H1 (cell line): ENCODE measurements at regions not wholly inside any gene's neighbourhood (a gene's known extent, or its start where the extent isn't known, plus 50 kb on each side); places are given as distances from the start of the nearest gene placed in this dataset.

Experiments used
- CTCF ChIA-PET: fragments of 300-600 bp; sonication (Branson Sonifier 250); formaldehyde crosslinking; loops from one replicate; lab custom pipeline; 2021; ENCODE audit not compliant: partially characterized antibody; lab: Charles Lee
- POLR2A ChIA-PET: fragments of 300-600 bp; sonication (Branson Sonifier 250); formaldehyde crosslinking; loops from one replicate; lab custom pipeline; 2021; ENCODE audit warnings: inconsistent platforms; ENCODE audit not compliant: partially characterized antibody; lab: Charles Lee
- DNase-seq, 2 experiments: peaks; one replicate each; pipeline versions ENCODE4 v3.0.0 to v3.0.0-alpha.2; 2010 to 2022; ENCODE audit warnings: low spot score in 2 of 2, low read depth in 1 of 2, mixed read lengths in 1 of 2
- FAIRE-seq: peaks from 2 replicates; lab custom pipeline; 2011; peaks lifted over from hg19 to GRCh38; lab: Jason Lieb, UNC
- H2AFZ ChIP-seq: 2 replicates; pipeline ENCODE4 v1.8.1; 2012; ENCODE audit warnings: low read length, inconsistent platforms
- H2AK5ac ChIP-seq: 2 replicates; pipeline ENCODE4 v1.6.1; 2013; ENCODE audit warnings: low read depth, low read length
- H2BK120ac ChIP-seq: replicated peaks from 2 replicates; pipeline ENCODE3; 2013; ENCODE audit warnings: low read depth, low read length, inconsistent platforms
- H2BK12ac ChIP-seq: 2 replicates; pipeline ENCODE4 v1.6.1; 2013; ENCODE audit warnings: low read depth, low read length
- H2BK15ac ChIP-seq: 2 replicates; pipeline ENCODE4 v1.6.1; 2013; ENCODE audit warnings: low read length
- H2BK20ac ChIP-seq: 2 replicates; pipeline ENCODE4 v1.6.1; 2013; ENCODE audit warnings: low read length
- H2BK5ac ChIP-seq: 2 replicates; pipeline ENCODE4 v1.6.1; 2013; ENCODE audit warnings: low read depth, low read length
- H3K14ac ChIP-seq: 2 replicates; pipeline ENCODE4 v1.6.1; 2013; ENCODE audit warnings: inconsistent platforms; ENCODE audit not compliant: insufficient read length
- H3K18ac ChIP-seq: 2 replicates; pipeline ENCODE4 v1.6.1; 2013; ENCODE audit warnings: low read length; ENCODE audit errors: extremely low read depth
- H3K23ac ChIP-seq: 2 replicates; pipeline ENCODE4 v1.6.1; 2013; ENCODE audit warnings: inconsistent platforms; ENCODE audit not compliant: insufficient read length
- H3K23me2 ChIP-seq: 2 replicates; pipeline ENCODE4 v1.6.1; 2013; ENCODE audit warnings: low read depth, low read length
- H3K27ac ChIP-seq: 2 replicates; pipeline ENCODE4 v1.6.1; 2011; ENCODE audit warnings: low read depth, low read length, inconsistent platforms
- H3K27me3 ChIP-seq, 4 experiments: replicated peaks in 1 of 4; 1 replicate in 1 of 4; 2 replicates in 3 of 4; pipeline versions ENCODE4 v1.6.1 to v1.8.1; 2011 to 2013; ENCODE audit warnings: low read length in 3 of 4, mild to moderate bottlenecking in 3 of 4, inconsistent platforms in 2 of 4, mixed read lengths in 2 of 4, moderate library complexity in 1 of 4; ENCODE audit not compliant: control insufficient read depth in 3 of 4, insufficient read depth in 3 of 4; ENCODE audit errors: extremely low read depth in 1 of 4
- H3K36me3 ChIP-seq, 4 experiments: 2 replicates each; pipeline versions ENCODE4 v1.6.1 to v1.8.1; 2011 to 2013; ENCODE audit warnings: mild to moderate bottlenecking in 4 of 4, low read length in 3 of 4, moderate library complexity in 2 of 4, control low read depth in 1 of 4, inconsistent platforms in 1 of 4; ENCODE audit not compliant: insufficient read depth in 4 of 4, control insufficient read depth in 2 of 4
- H3K4ac ChIP-seq: replicated peaks from 2 replicates; pipeline ENCODE3; 2013; ENCODE audit warnings: low read length, low read depth, mixed read lengths, inconsistent platforms; ENCODE audit not compliant: insufficient read length
- H3K4me1 ChIP-seq, 4 experiments: replicated peaks in 1 of 4; 1 replicate in 1 of 4; 2 replicates in 3 of 4; pipeline versions ENCODE4 v1.6.1 to v1.8.1; 2011 to 2013; ENCODE audit warnings: low read length in 3 of 4, inconsistent platforms in 2 of 4, mixed read lengths in 1 of 4; ENCODE audit not compliant: insufficient read depth in 4 of 4, control insufficient read depth in 3 of 4
- H3K4me2 ChIP-seq, 2 experiments: 2 replicates each; pipeline versions ENCODE4 v1.6.1 to v1.8.1; 2011 to 2013; ENCODE audit warnings: low read depth in 2 of 2, low read length in 2 of 2, control low read depth in 1 of 2, inconsistent platforms in 1 of 2, mild to moderate bottlenecking in 1 of 2; ENCODE audit not compliant: insufficient read depth in 1 of 2
- H3K4me3 ChIP-seq, 4 experiments: fragments of 200-600, 300-600 bp in 1 of 4; sonication (generic), shearing (Covaris generic), sonication (Bioruptor Twin) in 1 of 4; 2 replicates each; pipeline versions ENCODE4 v1.5.1 to v1.8.1; 2011 to 2016; ENCODE audit warnings: low read length in 4 of 4, low read depth in 3 of 4, control low read depth in 2 of 4, inconsistent platforms in 2 of 4, mild to moderate bottlenecking in 2 of 4, mixed read lengths in 1 of 4, moderate library complexity in 1 of 4; ENCODE audit not compliant: insufficient read depth in 2 of 4; ENCODE audit errors: extremely low read depth in 1 of 4
- H3K56ac ChIP-seq: replicated peaks from 2 replicates; pipeline ENCODE3; 2013; ENCODE audit warnings: low read depth, mild to moderate bottlenecking, mixed read lengths, low read length, inconsistent platforms; ENCODE audit not compliant: insufficient read length
- H3K79me1 ChIP-seq: 2 replicates; pipeline ENCODE4 v1.6.1; 2013; ENCODE audit warnings: low read depth, low read length, control low read depth
- H3K79me2 ChIP-seq, 2 experiments: 2 replicates each; pipeline versions ENCODE4 v1.6.1 to v1.8.1; 2012 to 2013; ENCODE audit warnings: low read length in 2 of 2, mild to moderate bottlenecking in 2 of 2, inconsistent platforms in 1 of 2; ENCODE audit not compliant: insufficient read depth in 2 of 2, control insufficient read depth in 1 of 2
- H3K9ac ChIP-seq, 4 experiments: replicated peaks in 1 of 4; 1 replicate in 1 of 4; 2 replicates in 3 of 4; pipeline versions ENCODE4 v1.6.1 to v1.8.1; 2011 to 2013; ENCODE audit warnings: low read depth in 3 of 4, low read length in 3 of 4, control low read depth in 2 of 4, mild to moderate bottlenecking in 2 of 4, moderate library complexity in 2 of 4, inconsistent platforms in 1 of 4; ENCODE audit errors: extremely low read depth in 1 of 4
- H3K9me3 ChIP-seq, 2 experiments: 2 replicates each; pipeline versions ENCODE4 v1.6.1 to v1.8.1; 2012 to 2013; ENCODE audit warnings: mild to moderate bottlenecking in 2 of 2, moderate library complexity in 2 of 2, control low read depth in 1 of 2, inconsistent platforms in 1 of 2, low read depth in 1 of 2, low read length in 1 of 2, mixed read lengths in 1 of 2; ENCODE audit not compliant: insufficient read depth in 2 of 2
- H4K20me1 ChIP-seq, 2 experiments: replicated peaks in 1 of 2; 2 replicates each; pipeline versions ENCODE3 to v1.8.1; 2011 to 2013; ENCODE audit warnings: inconsistent platforms in 2 of 2, low read length in 2 of 2, mild to moderate bottlenecking in 1 of 2; ENCODE audit not compliant: insufficient read depth in 2 of 2, control insufficient read depth in 1 of 2
- H4K5ac ChIP-seq: 2 replicates; pipeline ENCODE4 v1.6.1; 2013; ENCODE audit warnings: low read length, low read depth, mixed read lengths, inconsistent platforms; ENCODE audit not compliant: insufficient read length
- H4K8ac ChIP-seq: 2 replicates; pipeline ENCODE4 v1.8.0; 2013; ENCODE audit warnings: mild to moderate bottlenecking, moderate library complexity, low read length, inconsistent platforms; ENCODE audit not compliant: insufficient read depth; ENCODE audit errors: extremely low read depth
- H4K91ac ChIP-seq: replicated peaks from 2 replicates; pipeline ENCODE3; 2013; ENCODE audit warnings: low read length, mixed read lengths, inconsistent platforms; ENCODE audit not compliant: insufficient read length
- BACH1 ChIP-seq: IDR thresholded peaks from 2 replicates; pipeline ENCODE4 v1.6.1; 2012; ENCODE audit warnings: low read length, improper control_type of control experiment
- JUN ChIP-seq: IDR thresholded peaks from 2 replicates; pipeline ENCODE4 v1.6.1; 2011; ENCODE audit warnings: low read depth, mild to moderate bottlenecking, improper control_type of control experiment, low read length
- KDM1A ChIP-seq: fragments of 200-600, 300-600 bp; sonication (generic); IDR thresholded peaks from 2 replicates; pipeline ENCODE4 v1.7.1; 2016; ENCODE audit warnings: mild to moderate bottlenecking, low read length, borderline replicate concordance
- KDM4A ChIP-seq: IDR thresholded peaks from one replicate; pipeline ENCODE4 v1.7.1; 2012; ENCODE audit warnings: low read depth, mild to moderate bottlenecking, moderate library complexity, low read length, inconsistent platforms; ENCODE audit not compliant: severe bottlenecking
- MAX ChIP-seq: IDR thresholded peaks from 2 replicates; pipeline ENCODE4 v1.6.1; 2012; ENCODE audit warnings: inconsistent platforms
- NRF1 ChIP-seq: IDR thresholded peaks from 2 replicates; pipeline ENCODE4 v1.6.1; 2011; ENCODE audit warnings: mild to moderate bottlenecking, low read depth, low read length, improper control_type of control experiment
- POLR2AphosphoS5 ChIP-seq: IDR thresholded peaks from 2 replicates; pipeline ENCODE4 v1.6.1; 2011; ENCODE audit warnings: low read depth, low read length
- SIX5 ChIP-seq: IDR thresholded peaks from 2 replicates; pipeline ENCODE4 v1.6.1; 2011; ENCODE audit warnings: mild to moderate bottlenecking, low read depth, low read length
- SP4 ChIP-seq: IDR thresholded peaks from 2 replicates; pipeline ENCODE4 v1.6.1; 2012; ENCODE audit warnings: low read length, inconsistent platforms
- SUZ12 ChIP-seq: fragments of 200-600 bp; sonication (generic); IDR thresholded peaks from 2 replicates; pipeline ENCODE4 v1.6.1; 2012; ENCODE audit warnings: mild to moderate bottlenecking, inconsistent platforms, low read length, moderate library complexity, mixed read lengths
- TAF7 ChIP-seq: optimal IDR thresholded peaks from 2 replicates; pipeline ENCODE3; 2011; ENCODE audit warnings: low read depth, mild to moderate bottlenecking, inconsistent platforms, low read length, moderate library complexity, borderline replicate concordance
- USF2 ChIP-seq: IDR thresholded peaks from 2 replicates; pipeline ENCODE4 v1.6.1; 2011; ENCODE audit warnings: low read length, improper control_type of control experiment
- YY1 ChIP-seq: IDR thresholded peaks from 2 replicates; pipeline ENCODE4 v1.6.1; 2011; ENCODE audit warnings: low read depth, mild to moderate bottlenecking, low read length
- ZNF274 ChIP-seq: IDR thresholded peaks from 2 replicates; pipeline ENCODE4 v1.7.0; 2012; ENCODE audit warnings: low read length, borderline replicate concordance; ENCODE audit errors: extremely low read depth
- WGBS, 2 experiments: shearing (Covaris generic) in 1 of 2; methylation state at CpG; one replicate each; pipeline versions ENCODE4 v1.1.6 to v1.1.7; 2013 to 2015; ENCODE audit warnings: low lambda C conversion rate in 2 of 2, mixed read lengths in 2 of 2, inconsistent platforms in 1 of 2, low coverage in 1 of 2, missing lambda C conversion rate in 1 of 2; ENCODE audit not compliant: insufficient replicate concordance in 2 of 2, insufficient coverage in 1 of 2, insufficient read length in 1 of 2; ENCODE audit errors: extremely low coverage in 1 of 2, missing lambda C conversion rate in 1 of 2; 5-methylcytosine and 5-hydroxymethylcytosine counted together

GRCh38 chr1:233735847-233736246, 121.9 kb downstream of the KCNK1 start:
- CTCF ChIA-PET: interaction anchor here (0.8 to 1.5 kb wide), 4 partner anchors 10 to 393 kb away, joined by 3 read pairs; no protein-coding TSS in a partner anchor
- Histone ChIP-seq H3K79me1 (no peaks in the 10 kb centered on the region), H3K9ac (no peak overlapping the region), H3K56ac (no peak overlapping the region), H3K4me1 (peaks cover 0 to 5% (median 0%) of the 10 kb centered on the region in 4 experiments; a peak in 1 of 7 replicates), H3K36me3 (no peaks in the 10 kb centered on the region), H2AFZ (no peak overlapping the region), H3K27ac (no peak overlapping the region), H3K23me2 (no peaks in the 10 kb centered on the region), H3K4me2 (no peak overlapping the region), H3K4me3 (no peak overlapping the region), H4K5ac (no peak overlapping the region), H3K27me3 (no peaks in the 10 kb centered on the region), H4K91ac (no peak overlapping the region), H2BK12ac (no peak overlapping the region), H3K14ac (no peak overlapping the region), H3K23ac (no peak overlapping the region), H3K4ac (no peak overlapping the region), H3K9me3 (no peaks in the 10 kb centered on the region), H3K79me2 (no peaks in the 10 kb centered on the region), H2BK20ac (no peak overlapping the region), H3K18ac (no peak overlapping the region), H4K8ac (no peak overlapping the region), H2BK5ac (no peak overlapping the region), H2BK15ac (no peak overlapping the region), H2BK120ac (no peak overlapping the region), H4K20me1 (no peaks in the 10 kb centered on the region), H2AK5ac (no peak overlapping the region)
- DNase-seq: no peak
- POLR2A ChIA-PET: no interaction called here
- 81% methylated on average over 3 of the region's 3 CpGs; no CpG with 5 or more reads in 1 of the 2 experiments for WGBS, 2 experiments
- FAIRE-seq: no peak
- TF ChIP-seq KDM1A (no peak), MAX (no peak), NRF1 (no peak), JUN (no peak), KDM4A (no peak), POLR2AphosphoS5 (no peak), YY1 (no peak), SP4 (no peak), TAF7 (no peak), SUZ12 (no peak), BACH1 (no peak), USF2 (no peak), ZNF274 (no peak), SIX5 (no peak)
